HG02970 (cell line): ENCODE measurements at regions not wholly inside any gene's neighbourhood (a gene's known extent, or its start where the extent isn't known, plus 50 kb on each side); places are given as distances from the start of the nearest gene placed in this dataset.
"Not testable (repeated sequence)": the region's sequence is repeated elsewhere in the genome, so short reads cannot be mapped to it uniquely, and the experiment has no call there.

ENCODE experiments used
- ATAC-seq: cut with Tn5 transposase; IDR thresholded peaks from one replicate; pipeline ENCODE4 v1.9.1; 2021; ENCODE audit warnings: mild to moderate bottlenecking, moderate library complexity, moderate number of reproducible peaks; ENCODE audit not compliant: unreplicated experiment, low FRiP score

GRCh38 chr5:117623042-117623805, 1048.6 kb upstream of the SEMA6A start:
- no peak for ATAC-seq

- no peak for ATAC-seq
These were observed 1047.3 kb upstream of the SEMA6A start for GRCh38 chr5:117621921-117622320.

- ATAC-seq = no peak
These were observed 1040.6 kb upstream of the SEMA6A start for GRCh38 chr5:117615226-117615625.

GRCh38 chr5:117614408-117614807, 1039.8 kb upstream of the SEMA6A start:
- ATAC-seq = no peak

- ATAC-seq = no peak
These were observed 1030.2 kb upstream of the SEMA6A start for GRCh38 chr5:117604845-117605244.

GRCh38 chr5:117599811-117600210, 1025.2 kb upstream of the SEMA6A start:
- ATAC-seq = not testable (repeated sequence)

- no peak for ATAC-seq
These were observed 1019.5 kb upstream of the SEMA6A start for GRCh38 chr5:117594166-117594565.

- ATAC-seq = peak; percentile 53
These were observed 1016.3 kb upstream of the SEMA6A start for GRCh38 chr5:117590944-117591343.

GRCh38 chr5:117588611-117589010, 1014.0 kb upstream of the SEMA6A start:
- ATAC-seq = no peak

- no peak for ATAC-seq
These were observed 1012.5 kb upstream of the SEMA6A start for GRCh38 chr5:117587111-117587510.

GRCh38 chr5:117568622-117569021, 994.0 kb upstream of the SEMA6A start:
- ATAC-seq = no peak

- no peak for ATAC-seq
These were observed 993.5 kb upstream of the SEMA6A start for GRCh38 chr5:117568126-117568525.

GRCh38 chr5:117562647-117563046, 988.0 kb upstream of the SEMA6A start:
- no peak for ATAC-seq

- ATAC-seq = no peak
These were observed 986.9 kb upstream of the SEMA6A start for GRCh38 chr5:117561531-117561930.

GRCh38 chr5:117559005-117559844, 984.6 kb upstream of the SEMA6A start:
- ATAC-seq = no peak

- no peak for ATAC-seq
These were observed 976.6 kb upstream of the SEMA6A start for GRCh38 chr5:117551236-117551635.

GRCh38 chr5:117547192-117547591, 972.6 kb upstream of the SEMA6A start:
- ATAC-seq = no peak

- no peak for ATAC-seq
These were observed 965.1 kb upstream of the SEMA6A start for GRCh38 chr5:117539692-117540091.

GRCh38 chr5:117533792-117534191, 959.2 kb upstream of the SEMA6A start:
- ATAC-seq = no peak

- not testable (repeated sequence) for ATAC-seq
These were observed 958.5 kb upstream of the SEMA6A start for GRCh38 chr5:117533051-117533670.

GRCh38 chr5:117519957-117520500, 945.4 kb upstream of the SEMA6A start:
- no peak for ATAC-seq
